Effector memory CD4-positive, alpha-beta T cell (primary cell): ENCODE measurements at regions not wholly inside any gene's neighbourhood (a gene's known extent, or its start where the extent isn't known, plus 50 kb on each side); places are given as distances from the start of the nearest gene placed in this dataset.

ENCODE experiments used
- DNase-seq, 3 donors: peaks; one replicate each; pipeline ENCODE4 v3.0.0-alpha.2; 2020
- H3K27ac ChIP-seq: 2 replicates; pipeline ENCODE4 v1.7.0; 2013; ENCODE audit warnings: mild to moderate bottlenecking, low read length, moderate library complexity; ENCODE audit not compliant: insufficient read depth, poor library complexity, severe bottlenecking
- H3K27me3 ChIP-seq: replicated peaks from 2 replicates; pipeline ENCODE4 v1.7.0; 2013; ENCODE audit warnings: mild to moderate bottlenecking, low read length; ENCODE audit not compliant: insufficient read depth, control insufficient read depth, poor library complexity, severe bottlenecking
- H3K36me3 ChIP-seq: 2 replicates; pipeline ENCODE4 v1.7.0; 2013; ENCODE audit warnings: mild to moderate bottlenecking, low read length, moderate library complexity; ENCODE audit not compliant: control insufficient read depth, insufficient read depth
- H3K4me1 ChIP-seq: 2 replicates; pipeline ENCODE4 v1.7.0; 2013; ENCODE audit warnings: low read length, mild to moderate bottlenecking; ENCODE audit not compliant: control insufficient read depth, insufficient read depth, poor library complexity, severe bottlenecking
- H3K4me3 ChIP-seq: 2 replicates; pipeline ENCODE4 v1.7.0; 2013; ENCODE audit warnings: low read length, low read depth, mild to moderate bottlenecking; ENCODE audit not compliant: insufficient read depth, poor library complexity, severe bottlenecking
- H3K9me3 ChIP-seq: 2 replicates; pipeline ENCODE4 v1.7.0; 2013; ENCODE audit warnings: mild to moderate bottlenecking, low read length, moderate library complexity; ENCODE audit not compliant: control insufficient read depth

- no peak overlapping the region for H3K4me3 ChIP-seq
- no peak for DNase-seq
- H3K9me3 ChIP-seq = no peaks in the 10 kb centered on the region
- H3K4me1 ChIP-seq = no peaks in the 10 kb centered on the region
- no peaks in the 10 kb centered on the region for H3K27me3 ChIP-seq
- no peaks in the 10 kb centered on the region for H3K36me3 ChIP-seq
- no peak overlapping the region for H3K27ac ChIP-seq
These were observed 95.6 kb downstream of the PALM2AKAP2 start for GRCh38 chr9:109875495-109876129.

DNA sequence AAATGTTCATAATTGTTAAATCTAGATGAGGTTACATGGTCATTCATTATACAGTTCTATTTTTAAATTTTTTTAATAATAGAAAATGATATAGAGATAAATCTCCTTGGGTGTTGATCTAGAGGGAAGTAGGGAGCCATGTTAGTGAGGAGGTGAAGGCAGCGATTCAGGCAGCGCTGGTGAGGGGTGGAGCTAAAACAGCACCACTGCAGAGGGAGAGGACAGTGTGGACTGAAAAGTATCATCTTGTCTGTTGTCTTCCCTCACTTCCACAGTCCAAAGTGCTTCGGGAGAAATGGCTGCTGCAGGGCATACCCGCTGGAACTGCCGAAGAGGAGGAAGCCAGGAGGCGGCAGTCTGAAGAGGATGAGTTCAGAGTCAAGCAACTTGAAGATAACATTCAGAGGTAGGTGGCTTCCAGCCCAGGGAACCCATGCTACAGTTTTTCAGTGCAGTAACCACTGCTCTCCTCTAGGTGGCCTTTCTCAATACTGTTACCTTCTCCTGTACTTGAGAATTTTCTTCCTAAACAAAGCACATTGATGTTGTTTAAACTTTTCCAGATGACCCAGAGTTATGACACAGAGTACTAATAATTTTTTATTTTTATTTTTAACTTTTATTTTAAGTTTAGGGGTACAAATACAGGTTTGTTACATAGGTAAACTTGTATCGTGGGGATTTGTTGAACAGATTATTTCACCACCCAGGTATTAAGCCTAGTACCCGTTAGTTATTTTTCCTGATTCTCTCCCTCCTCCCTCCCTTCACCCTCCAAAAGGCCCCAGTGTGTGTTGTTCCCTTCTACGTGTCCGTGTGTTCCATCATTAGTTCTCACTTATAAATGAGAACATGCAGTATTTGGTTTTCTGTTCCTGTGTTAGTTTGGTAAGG is 100.5 kb downstream of the PALM2AKAP2 start:
- no peaks in the 10 kb centered on the region for H3K27me3 ChIP-seq
- no peaks in the 10 kb centered on the region for H3K4me1 ChIP-seq
- H3K4me3 ChIP-seq = no peak overlapping the region
- H3K36me3 ChIP-seq = no peaks in the 10 kb centered on the region
- H3K27ac ChIP-seq = no peak overlapping the region
- no peaks in the 10 kb centered on the region for H3K9me3 ChIP-seq
- no peak for DNase-seq

GRCh38 chr9:109883623-109884022 is 103.6 kb downstream of the PALM2AKAP2 start:
- Histone ChIP-seq H3K4me3 (no peak overlapping the region), H3K36me3 (no peaks in the 10 kb centered on the region), H3K4me1 (no peaks in the 10 kb centered on the region), H3K27ac (no peak overlapping the region), H3K9me3 (no peaks in the 10 kb centered on the region), H3K27me3 (no peaks in the 10 kb centered on the region)
- DNase-seq = no peak

- H3K27me3 ChIP-seq = no peaks in the 10 kb centered on the region
- no peak overlapping the region for H3K27ac ChIP-seq
- no peaks in the 10 kb centered on the region for H3K9me3 ChIP-seq
- no peak overlapping the region for H3K4me3 ChIP-seq
- no peak for DNase-seq
- H3K4me1 ChIP-seq = no peaks in the 10 kb centered on the region
- H3K36me3 ChIP-seq = no peaks in the 10 kb centered on the region
These were observed 106.0 kb downstream of the PALM2AKAP2 start for GRCh38 chr9:109886041-109886440.

DNA sequence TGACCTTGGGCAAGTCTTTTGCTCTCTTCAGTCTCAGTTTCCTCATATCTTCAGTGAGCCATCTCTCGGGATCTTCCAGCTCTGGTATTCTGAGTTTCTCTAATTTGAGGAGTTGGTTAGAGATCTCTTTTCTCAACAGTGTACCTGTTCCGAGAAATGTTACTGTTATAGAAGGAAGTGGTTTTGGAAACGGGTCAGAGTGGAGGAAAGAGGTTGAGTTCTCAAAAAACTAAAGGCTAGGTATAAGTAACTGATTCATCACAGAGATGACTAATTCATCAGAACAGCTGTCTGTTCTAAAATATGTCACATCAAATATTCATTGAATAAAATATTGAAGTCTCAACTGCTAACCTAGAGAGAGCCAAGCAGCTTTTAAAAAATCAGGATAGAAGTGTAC is 106.6 kb downstream of the PALM2AKAP2 start:
- H3K27ac ChIP-seq = no peak overlapping the region
- no peaks in the 10 kb centered on the region for H3K9me3 ChIP-seq
- no peaks in the 10 kb centered on the region for H3K27me3 ChIP-seq
- no peak for DNase-seq
- H3K4me3 ChIP-seq = no peak overlapping the region
- no peaks in the 10 kb centered on the region for H3K4me1 ChIP-seq
- H3K36me3 ChIP-seq = no peaks in the 10 kb centered on the region

- no peaks in the 10 kb centered on the region for H3K9me3 ChIP-seq
- no peak for DNase-seq
- no peak overlapping the region for H3K4me3 ChIP-seq
- H3K36me3 ChIP-seq = no peaks in the 10 kb centered on the region
- H3K4me1 ChIP-seq = no peaks in the 10 kb centered on the region
- no peaks in the 10 kb centered on the region for H3K27me3 ChIP-seq
- no peak overlapping the region for H3K27ac ChIP-seq
These were observed 107.1 kb downstream of the PALM2AKAP2 start for GRCh38 chr9:109887079-109887478.

DNA sequence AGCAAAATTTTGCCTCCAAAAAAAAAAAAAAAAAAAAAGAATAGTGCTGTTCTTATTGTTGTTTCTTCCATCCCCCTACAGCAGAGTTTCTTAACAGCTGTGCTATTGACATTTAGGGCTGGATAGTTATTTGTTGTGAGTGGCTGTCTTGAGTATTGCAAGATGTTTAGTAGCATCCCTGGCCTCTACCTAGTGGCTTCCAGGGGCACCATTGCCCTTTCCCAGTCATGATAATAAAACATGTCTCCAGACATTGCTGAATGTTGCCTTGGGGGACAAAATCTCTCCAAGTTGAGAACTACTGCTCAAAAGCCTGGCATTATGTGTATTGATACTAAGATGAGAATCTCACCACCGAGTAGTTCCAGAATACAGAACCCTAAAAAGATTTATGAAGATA is 108.7 kb downstream of the PALM2AKAP2 start:
- H3K4me1 ChIP-seq = no peaks in the 10 kb centered on the region
- H3K9me3 ChIP-seq = no peaks in the 10 kb centered on the region
- H3K27ac ChIP-seq = no peak overlapping the region
- no peaks in the 10 kb centered on the region for H3K27me3 ChIP-seq
- H3K4me3 ChIP-seq = no peak overlapping the region
- no peak for DNase-seq
- no peaks in the 10 kb centered on the region for H3K36me3 ChIP-seq

- no peak overlapping the region for H3K27ac ChIP-seq
- no peaks in the 10 kb centered on the region for H3K36me3 ChIP-seq
- no peaks in the 10 kb centered on the region for H3K27me3 ChIP-seq
- no peak overlapping the region for H3K4me3 ChIP-seq
- no peaks in the 10 kb centered on the region for H3K4me1 ChIP-seq
- no peaks in the 10 kb centered on the region for H3K9me3 ChIP-seq
- DNase-seq = no peak
These were observed 109.5 kb downstream of the PALM2AKAP2 start for GRCh38 chr9:109889456-109889855.

DNA sequence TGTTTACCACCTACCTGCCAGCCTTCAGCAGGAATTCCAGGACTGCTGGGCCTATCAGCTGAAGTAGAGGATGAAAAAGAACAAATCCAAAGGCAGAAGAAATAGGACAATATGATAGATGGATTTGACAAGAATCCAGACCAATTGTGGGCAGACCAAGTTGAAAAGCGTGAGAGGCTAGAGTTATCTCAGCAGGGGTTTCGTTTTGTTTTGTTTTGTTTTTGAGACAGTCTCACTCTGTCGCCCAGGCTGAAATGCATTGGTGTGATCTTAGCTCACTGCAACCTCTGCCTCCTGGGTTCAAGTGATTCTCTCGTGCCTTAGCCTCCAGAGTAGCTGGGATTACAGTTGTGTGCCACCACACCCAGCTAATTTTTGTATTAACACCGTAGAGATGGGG is 113.2 kb downstream of the PALM2AKAP2 start:
- H3K27me3 ChIP-seq = no peaks in the 10 kb centered on the region
- H3K4me3 ChIP-seq = no peak overlapping the region
- no peaks in the 10 kb centered on the region for H3K9me3 ChIP-seq
- no peak for DNase-seq
- H3K4me1 ChIP-seq = no peaks in the 10 kb centered on the region
- no peaks in the 10 kb centered on the region for H3K36me3 ChIP-seq
- H3K27ac ChIP-seq = no peak overlapping the region

DNA sequence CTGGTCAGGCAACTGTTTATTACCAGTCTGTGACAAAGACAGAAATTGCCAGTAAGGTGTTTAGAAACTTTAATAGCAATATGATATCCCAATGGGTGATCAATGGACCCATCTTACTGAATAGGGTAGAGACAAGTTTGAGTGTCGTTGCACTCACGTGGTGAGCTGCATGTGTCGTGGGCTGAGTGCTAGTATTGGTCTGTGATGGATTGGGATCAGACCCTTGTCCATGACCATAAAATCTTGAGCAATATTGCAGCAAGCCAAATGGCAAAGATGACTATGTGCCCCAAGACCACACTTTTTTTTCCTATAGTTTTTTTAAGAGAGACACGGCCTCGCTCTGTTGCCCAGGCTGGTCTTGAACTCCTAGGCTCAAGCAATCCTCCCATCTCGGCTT is 114.5 kb downstream of the PALM2AKAP2 start:
- Histone ChIP-seq H3K4me1 (no peaks in the 10 kb centered on the region), H3K4me3 (no peak overlapping the region), H3K27ac (no peak overlapping the region), H3K9me3 (no peaks in the 10 kb centered on the region), H3K36me3 (no peaks in the 10 kb centered on the region), H3K27me3 (no peaks in the 10 kb centered on the region)
- no peak for DNase-seq
